ENCODE measurements at regions not wholly inside any gene's neighbourhood (a gene's known extent, or its start where the extent isn't known, plus 50 kb on each side); places are given as distances from the start of the nearest gene placed in this dataset.

- ChIA-PET POLR2A (no interaction called here), CTCF (interaction anchor here (0.6 kb wide), 1 partner anchor 82 kb away, joined by 3 read pairs; no protein-coding TSS in a partner anchor)
- Histone ChIP-seq H3K9me3 (ENCODE audit: control insufficient read depth, insufficient read depth, low read depth, low read length) (no peaks in the 10 kb centered on the region), H3K4me1 (ENCODE audit: control insufficient read depth, insufficient read depth, low read length) (no peaks in the 10 kb centered on the region), H3K36me3 (ENCODE audit: control insufficient read depth in 2 of 2, insufficient read depth in 1 of 2, low read length in 2 of 2) (no peaks in the 10 kb centered on the region), H3K27ac (ENCODE audit: extremely low read depth, low read depth, low read length) (no peak overlapping the region), H3K4me3 (ENCODE audit: low read depth, low read length) (no peak overlapping the region)
- TF ChIP-seq ZNF707 (tag by site-specific recombination; IDR thresholded peaks at IDR 0.05) (no peak), ZBTB26 (tag by site-specific recombination; optimal IDR thresholded peaks at IDR 0.05) (no peak), ZNF791 (tag by site-specific recombination; IDR thresholded peaks at IDR 0.05) (no peak), ZNF501 (tag by site-specific recombination; IDR thresholded peaks at IDR 0.05) (no peak), ZNF362 (tag by site-specific recombination; IDR thresholded peaks at IDR 0.05) (no peak), BCL6B (tag by site-specific recombination; IDR thresholded peaks at IDR 0.05) (no peak), ZNF24 (tag by site-specific recombination; IDR thresholded peaks at IDR 0.05) (no peak), SCRT1 (tag by site-specific recombination; IDR thresholded peaks at IDR 0.05; ENCODE audit: borderline replicate concordance) (no peak), ZNF274 (IDR thresholded peaks at IDR 0.05; ENCODE audit: low read length) (no peak), ZNF274 (tag by site-specific recombination; IDR thresholded peaks at IDR 0.05; ENCODE audit: borderline replicate concordance) (no peak), ZNF248 (tag by site-specific recombination; IDR thresholded peaks at IDR 0.05) (no peak), GLIS1 (tag by site-specific recombination; IDR thresholded peaks at IDR 0.05) (no peak), ZNF433 (tag by site-specific recombination; IDR thresholded peaks at IDR 0.05; ENCODE audit: low read depth) (no peak), PRDM2 (tag by site-specific recombination; IDR thresholded peaks at IDR 0.05; ENCODE audit: borderline replicate concordance) (no peak), ZEB2 (tag by site-specific recombination; IDR thresholded peaks at IDR 0.05) (no peak), ZNF510 (tag by site-specific recombination; IDR thresholded peaks at IDR 0.05; ENCODE audit: insufficient replicate concordance) (no peak), ZNF350 (tag by site-specific recombination; IDR thresholded peaks at IDR 0.05) (no peak)
Observed at GRCh38 chr5:119828541-119828940, 199.2 kb downstream of the FAM170A start.

Data from HEK293 (cell line).